Loucy (cell line): ENCODE measurements at regions not wholly inside any gene's neighbourhood (a gene's known extent, or its start where the extent isn't known, plus 50 kb on each side); places are given as distances from the start of the nearest gene placed in this dataset.

ENCODE experiments used
- EZH2phosphoT487 ChIP-seq: fragments of 200-600 bp; IDR thresholded peaks from 2 replicates; pipeline ENCODE4 v1.6.1; 2018; ENCODE audit warnings: antibody characterized with exemption, mild to moderate bottlenecking, moderate library complexity, borderline replicate concordance
- TF ChIP-seq, protein P1 (sequence below): fragments of 200-600 bp; sonication (generic); conservative IDR thresholded peaks from 2 replicates; pipeline ENCODE4 v1.5.1; 2014; ENCODE audit warnings: mild to moderate bottlenecking, antibody characterized with exemption, low read length

GRCh38 chr15:62334536-62334935 lies 169.5 kb upstream of the C2CD4B start:
- TF ChIP-seq, protein P1, sequence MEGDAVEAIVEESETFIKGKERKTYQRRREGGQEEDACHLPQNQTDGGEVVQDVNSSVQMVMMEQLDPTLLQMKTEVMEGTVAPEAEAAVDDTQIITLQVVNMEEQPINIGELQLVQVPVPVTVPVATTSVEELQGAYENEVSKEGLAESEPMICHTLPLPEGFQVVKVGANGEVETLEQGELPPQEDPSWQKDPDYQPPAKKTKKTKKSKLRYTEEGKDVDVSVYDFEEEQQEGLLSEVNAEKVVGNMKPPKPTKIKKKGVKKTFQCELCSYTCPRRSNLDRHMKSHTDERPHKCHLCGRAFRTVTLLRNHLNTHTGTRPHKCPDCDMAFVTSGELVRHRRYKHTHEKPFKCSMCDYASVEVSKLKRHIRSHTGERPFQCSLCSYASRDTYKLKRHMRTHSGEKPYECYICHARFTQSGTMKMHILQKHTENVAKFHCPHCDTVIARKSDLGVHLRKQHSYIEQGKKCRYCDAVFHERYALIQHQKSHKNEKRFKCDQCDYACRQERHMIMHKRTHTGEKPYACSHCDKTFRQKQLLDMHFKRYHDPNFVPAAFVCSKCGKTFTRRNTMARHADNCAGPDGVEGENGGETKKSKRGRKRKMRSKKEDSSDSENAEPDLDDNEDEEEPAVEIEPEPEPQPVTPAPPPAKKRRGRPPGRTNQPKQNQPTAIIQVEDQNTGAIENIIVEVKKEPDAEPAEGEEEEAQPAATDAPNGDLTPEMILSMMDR, result no peak
- no peak for TF ChIP-seq EZH2phosphoT487
